ENCODE measurements at regions not wholly inside any gene's neighbourhood (a gene's known extent, or its start where the extent isn't known, plus 50 kb on each side); places are given as distances from the start of the nearest gene placed in this dataset.

GRCh38 chr11:109971184-109971523, 122.0 kb upstream of the ZC3H12C start:
- Mint-ChIP-seq H3K27ac (ENCODE audit: unreplicated experiment) (no peak overlapping the region), H3K27me3 (ENCODE audit: low read depth) (no peaks in the 10 kb centered on the region), H3K4me3 (no peak overlapping the region), H3K9me3 (no peaks in the 10 kb centered on the region), H3K36me3 (ENCODE audit: low read depth) (no peaks in the 10 kb centered on the region), H3K4me1 (peaks cover 27% of the 10 kb centered on the region)
- no peak for DNase-seq (ENCODE audit: low read depth, low spot score)
- TF ChIP-seq, protein P1, sequence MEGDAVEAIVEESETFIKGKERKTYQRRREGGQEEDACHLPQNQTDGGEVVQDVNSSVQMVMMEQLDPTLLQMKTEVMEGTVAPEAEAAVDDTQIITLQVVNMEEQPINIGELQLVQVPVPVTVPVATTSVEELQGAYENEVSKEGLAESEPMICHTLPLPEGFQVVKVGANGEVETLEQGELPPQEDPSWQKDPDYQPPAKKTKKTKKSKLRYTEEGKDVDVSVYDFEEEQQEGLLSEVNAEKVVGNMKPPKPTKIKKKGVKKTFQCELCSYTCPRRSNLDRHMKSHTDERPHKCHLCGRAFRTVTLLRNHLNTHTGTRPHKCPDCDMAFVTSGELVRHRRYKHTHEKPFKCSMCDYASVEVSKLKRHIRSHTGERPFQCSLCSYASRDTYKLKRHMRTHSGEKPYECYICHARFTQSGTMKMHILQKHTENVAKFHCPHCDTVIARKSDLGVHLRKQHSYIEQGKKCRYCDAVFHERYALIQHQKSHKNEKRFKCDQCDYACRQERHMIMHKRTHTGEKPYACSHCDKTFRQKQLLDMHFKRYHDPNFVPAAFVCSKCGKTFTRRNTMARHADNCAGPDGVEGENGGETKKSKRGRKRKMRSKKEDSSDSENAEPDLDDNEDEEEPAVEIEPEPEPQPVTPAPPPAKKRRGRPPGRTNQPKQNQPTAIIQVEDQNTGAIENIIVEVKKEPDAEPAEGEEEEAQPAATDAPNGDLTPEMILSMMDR (conservative IDR thresholded peaks at IDR 0.05), result no peak

- TF ChIP-seq, protein P1 (conservative IDR thresholded peaks at IDR 0.05), result no peak
- DNase-seq (ENCODE audit: low read depth, low spot score), result no peak
- Mint-ChIP-seq H3K27ac (ENCODE audit: unreplicated experiment) (no peak overlapping the region), H3K4me3 (no peak overlapping the region), H3K4me1 (peaks cover 27% of the 10 kb centered on the region), H3K27me3 (ENCODE audit: low read depth) (no peaks in the 10 kb centered on the region), H3K9me3 (no peaks in the 10 kb centered on the region), H3K36me3 (ENCODE audit: low read depth) (no peaks in the 10 kb centered on the region)
Measured at GRCh38 chr11:109972181-109972715, 120.9 kb upstream of the ZC3H12C start.

DNA sequence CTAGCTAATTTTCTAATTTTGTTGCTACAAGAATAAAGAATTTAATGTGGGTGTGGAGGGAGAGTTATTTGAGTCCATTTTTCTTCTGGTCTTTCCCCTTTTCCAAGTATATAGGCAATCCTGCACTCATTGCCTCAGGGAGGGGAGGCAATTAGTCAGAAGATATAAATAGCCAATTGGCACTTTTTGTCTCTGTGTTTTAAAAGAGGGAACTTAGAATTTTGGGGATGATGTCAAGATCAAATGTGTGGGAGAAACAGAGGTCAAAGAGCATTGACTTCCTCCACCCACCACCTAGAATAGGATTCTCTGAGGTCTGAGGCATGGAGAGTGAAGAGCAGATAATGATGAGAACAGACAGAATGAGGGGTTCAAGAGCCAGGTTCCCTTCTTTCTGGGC, 120.3 kb upstream of the ZC3H12C start:
- Mint-ChIP-seq H3K4me1 (peaks cover 27% of the 10 kb centered on the region), H3K27ac (ENCODE audit: unreplicated experiment) (peak overlapping the region; percentile 60), H3K9me3 (no peaks in the 10 kb centered on the region), H3K4me3 (no peak overlapping the region), H3K36me3 (ENCODE audit: low read depth) (no peaks in the 10 kb centered on the region), H3K27me3 (ENCODE audit: low read depth) (no peaks in the 10 kb centered on the region)
- DNase-seq (ENCODE audit: low read depth, low spot score), result no peak
- TF ChIP-seq, protein P1 (conservative IDR thresholded peaks at IDR 0.05), result no peak

GRCh38 chr11:109973486-109973885, 119.7 kb upstream of the ZC3H12C start:
- Mint-ChIP-seq H3K4me3 (no peak overlapping the region), H3K27me3 (ENCODE audit: low read depth) (no peaks in the 10 kb centered on the region), H3K36me3 (ENCODE audit: low read depth) (no peaks in the 10 kb centered on the region), H3K27ac (ENCODE audit: unreplicated experiment) (peak overlapping the region; percentile 60), H3K9me3 (peaks cover 3% of the 10 kb centered on the region), H3K4me1 (peaks cover 27% of the 10 kb centered on the region)
- no peak for DNase-seq (ENCODE audit: low read depth, low spot score)
- TF ChIP-seq, protein P1 (conservative IDR thresholded peaks at IDR 0.05), result no peak

DNA sequence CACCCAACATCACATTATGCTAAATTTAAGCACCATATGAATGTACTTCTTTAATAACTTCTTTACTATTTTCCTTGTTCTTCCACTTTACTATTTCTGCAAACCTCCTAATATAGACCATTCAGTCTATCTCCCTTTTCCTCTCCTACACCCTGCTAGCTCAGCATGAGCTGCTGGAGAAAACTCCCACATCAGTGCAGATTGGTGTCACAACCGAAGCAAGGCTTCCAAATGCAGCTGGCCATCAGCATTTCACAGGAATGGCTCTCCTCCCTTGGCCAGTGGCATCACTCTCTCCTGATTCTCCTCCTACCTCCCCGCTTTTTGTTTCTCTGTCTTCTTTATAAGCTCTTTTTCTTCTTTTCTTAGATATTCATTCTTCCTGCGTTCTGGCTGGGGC, 118.7 kb upstream of the ZC3H12C start:
- H3K4me3 Mint-ChIP-seq, result no peak overlapping the region
- no peaks in the 10 kb centered on the region for H3K36me3 Mint-ChIP-seq (ENCODE audit: low read depth)
- no peak for DNase-seq (ENCODE audit: low read depth, low spot score)
- peaks cover 27% of the 10 kb centered on the region for H3K4me1 Mint-ChIP-seq
- H3K9me3 Mint-ChIP-seq, result peaks cover 6% of the 10 kb centered on the region
- H3K27ac Mint-ChIP-seq (ENCODE audit: unreplicated experiment), result no peak overlapping the region
- H3K27me3 Mint-ChIP-seq (ENCODE audit: low read depth), result no peaks in the 10 kb centered on the region
- TF ChIP-seq, protein P1 (conservative IDR thresholded peaks at IDR 0.05), result no peak

DNA sequence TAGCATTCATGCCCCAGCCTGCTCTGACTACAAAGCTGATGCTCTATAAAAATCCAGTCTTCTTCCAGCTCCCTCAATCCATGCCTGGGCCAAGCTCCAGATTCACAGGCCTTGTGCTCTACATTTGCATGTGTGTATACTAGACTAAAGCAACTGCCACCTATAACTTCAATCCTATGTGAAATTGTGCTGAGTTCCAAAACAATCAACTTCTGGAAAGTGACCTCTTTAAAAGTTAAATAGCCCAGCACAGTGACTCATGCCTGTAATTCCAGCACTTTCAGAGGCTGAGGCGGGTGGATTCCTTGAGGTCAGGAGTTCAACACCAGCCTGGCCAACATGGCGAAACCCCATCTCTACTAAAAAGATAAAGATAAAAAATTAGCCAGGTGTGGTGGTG, 114.3 kb upstream of the ZC3H12C start:
- H3K4me1 Mint-ChIP-seq, result no peaks in the 10 kb centered on the region
- H3K36me3 Mint-ChIP-seq (ENCODE audit: low read depth), result no peaks in the 10 kb centered on the region
- no peaks in the 10 kb centered on the region for H3K27me3 Mint-ChIP-seq (ENCODE audit: low read depth)
- H3K9me3 Mint-ChIP-seq, result peaks cover 6% of the 10 kb centered on the region
- no peak overlapping the region for H3K4me3 Mint-ChIP-seq
- no peak overlapping the region for H3K27ac Mint-ChIP-seq (ENCODE audit: unreplicated experiment)
- no peak for DNase-seq (ENCODE audit: low read depth, low spot score)
- TF ChIP-seq, protein P1 (conservative IDR thresholded peaks at IDR 0.05), result no peak

Data from neural crest cell (in vitro differentiated cells).